ENCODE measurements at regions not wholly inside any gene's neighbourhood (a gene's known extent, or its start where the extent isn't known, plus 50 kb on each side); places are given as distances from the start of the nearest gene placed in this dataset.

DNA sequence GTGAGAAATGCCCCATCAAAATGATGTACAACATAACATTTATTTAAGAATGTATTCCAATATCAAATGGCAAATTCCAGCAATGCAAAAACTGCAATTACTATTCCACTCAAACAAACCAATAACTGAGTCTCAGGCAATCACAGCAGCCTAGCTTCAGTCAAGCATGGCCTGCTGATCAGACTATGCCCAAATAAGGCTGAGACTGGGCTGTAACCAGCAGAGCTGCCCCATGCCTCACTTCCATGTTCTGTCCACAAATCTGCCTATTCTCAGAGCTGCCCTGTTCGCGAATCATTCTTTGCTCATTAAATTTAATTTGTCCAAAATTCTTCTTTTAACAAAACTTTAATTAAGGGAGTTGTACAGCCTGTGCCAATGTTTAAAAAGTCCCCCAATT lies 155.4 kb downstream of the FNDC1 start:
- TF ChIP-seq, protein P1, sequence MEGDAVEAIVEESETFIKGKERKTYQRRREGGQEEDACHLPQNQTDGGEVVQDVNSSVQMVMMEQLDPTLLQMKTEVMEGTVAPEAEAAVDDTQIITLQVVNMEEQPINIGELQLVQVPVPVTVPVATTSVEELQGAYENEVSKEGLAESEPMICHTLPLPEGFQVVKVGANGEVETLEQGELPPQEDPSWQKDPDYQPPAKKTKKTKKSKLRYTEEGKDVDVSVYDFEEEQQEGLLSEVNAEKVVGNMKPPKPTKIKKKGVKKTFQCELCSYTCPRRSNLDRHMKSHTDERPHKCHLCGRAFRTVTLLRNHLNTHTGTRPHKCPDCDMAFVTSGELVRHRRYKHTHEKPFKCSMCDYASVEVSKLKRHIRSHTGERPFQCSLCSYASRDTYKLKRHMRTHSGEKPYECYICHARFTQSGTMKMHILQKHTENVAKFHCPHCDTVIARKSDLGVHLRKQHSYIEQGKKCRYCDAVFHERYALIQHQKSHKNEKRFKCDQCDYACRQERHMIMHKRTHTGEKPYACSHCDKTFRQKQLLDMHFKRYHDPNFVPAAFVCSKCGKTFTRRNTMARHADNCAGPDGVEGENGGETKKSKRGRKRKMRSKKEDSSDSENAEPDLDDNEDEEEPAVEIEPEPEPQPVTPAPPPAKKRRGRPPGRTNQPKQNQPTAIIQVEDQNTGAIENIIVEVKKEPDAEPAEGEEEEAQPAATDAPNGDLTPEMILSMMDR (IDR thresholded peaks at IDR 0.05) = no peak
- TF ChIP-seq POLR2A (IDR thresholded peaks at IDR 0.05) = no peak
